SK-N-SH treated with all-trans-retinoic acid at 6 μM for 48 hours (cell line): ENCODE measurements at regions not wholly inside any gene's neighbourhood (a gene's known extent, or its start where the extent isn't known, plus 50 kb on each side); places are given as distances from the start of the nearest gene placed in this dataset.

Experiments used
- ATAC-seq: fragments of 200-7000 bp; cut with Tn5 transposase; 3 replicates; pipeline ENCODE4 v1.9.1; 2020; ENCODE audit warnings: mild to moderate bottlenecking, moderate library complexity
- CSDC2 ChIP-seq: fragments of 250-450 bp; sonication (Bioruptor Pico); IDR thresholded peaks from 2 replicates; pipeline ENCODE4 v1.5.0; 2020; ENCODE audit warnings: mild to moderate bottlenecking, moderate library complexity
- ESRRG ChIP-seq: fragments of 250-450 bp; sonication (Bioruptor Pico); IDR thresholded peaks from 2 replicates; pipeline ENCODE4 v1.6.1; 2021; ENCODE audit warnings: mild to moderate bottlenecking
- GLIS3 ChIP-seq: fragments of 250-450 bp; sonication (Bioruptor Pico); IDR thresholded peaks from 2 replicates; pipeline ENCODE4 v1.5.0; 2020; ENCODE audit warnings: mild to moderate bottlenecking, moderate library complexity
- ISL1 ChIP-seq: fragments of 250-450 bp; sonication (Bioruptor Pico); IDR thresholded peaks from 2 replicates; pipeline ENCODE4 v2.1.2; 2022; ENCODE audit warnings: mild to moderate bottlenecking, moderate library complexity
- OSR1 ChIP-seq: fragments of 250-450 bp; sonication (Bioruptor Pico); IDR thresholded peaks from 2 replicates; pipeline ENCODE4 v1.8.0; 2022; ENCODE audit warnings: moderate library complexity, mild to moderate bottlenecking, inconsistent platforms
- PPARA ChIP-seq: fragments of 250-450 bp; sonication (Bioruptor Pico); IDR thresholded peaks from 2 replicates; pipeline ENCODE4 v1.5.0; 2020; ENCODE audit warnings: mild to moderate bottlenecking, borderline replicate concordance
- RARB ChIP-seq: fragments of 250-450 bp; sonication (Bioruptor Pico); IDR thresholded peaks from 2 replicates; pipeline ENCODE4 v1.8.0; 2021; ENCODE audit warnings: mild to moderate bottlenecking, moderate library complexity
- TOX ChIP-seq: fragments of 250-450 bp; sonication (Bioruptor Pico); IDR thresholded peaks from 2 replicates; pipeline ENCODE4 v1.8.0; 2021; ENCODE audit warnings: mild to moderate bottlenecking, moderate library complexity, borderline replicate concordance
- ZC3H10 ChIP-seq: fragments of 250-450 bp; sonication (Bioruptor Pico); IDR thresholded peaks from 2 replicates; pipeline ENCODE4 v1.5.1; 2021; ENCODE audit warnings: mild to moderate bottlenecking, moderate library complexity
- ZNF565 ChIP-seq: fragments of 450-650 bp; formaldehyde crosslinking; conservative IDR thresholded peaks from 2 replicates; pipeline ENCODE4 v1.5.0; 2020; ENCODE audit warnings: low read depth, mild to moderate bottlenecking, moderate library complexity
- ZNF70 ChIP-seq: fragments of 450-650 bp; formaldehyde crosslinking; IDR thresholded peaks from 2 replicates; pipeline ENCODE4 v1.5.0; 2020; ENCODE audit warnings: mild to moderate bottlenecking, moderate library complexity
- ZNF8 ChIP-seq: fragments of 450-650 bp; formaldehyde crosslinking; IDR thresholded peaks from 2 replicates; pipeline ENCODE4 v1.5.0; 2020; ENCODE audit warnings: mild to moderate bottlenecking, moderate library complexity
- TF ChIP-seq, protein P1 (sequence below): fragments of 250-450 bp; sonication (Bioruptor Pico); IDR thresholded peaks from 2 replicates; pipeline ENCODE4 v1.5.0; 2020; ENCODE audit warnings: mild to moderate bottlenecking, moderate library complexity
- TF ChIP-seq, protein P2 (sequence below): fragments of 250-450 bp; sonication (Bioruptor Pico); IDR thresholded peaks from 2 replicates; pipeline ENCODE4 v1.8.0; 2020; ENCODE audit warnings: mild to moderate bottlenecking, moderate library complexity, borderline replicate concordance
- TF ChIP-seq, protein P3 (sequence below): fragments of 250-450 bp; sonication (Bioruptor Pico); IDR thresholded peaks from 2 replicates; pipeline ENCODE4 v1.8.0; 2021; ENCODE audit warnings: low read depth, mild to moderate bottlenecking, moderate library complexity, borderline replicate concordance
- TF ChIP-seq, protein P4 (sequence below): fragments of 250-450 bp; sonication (Bioruptor Pico); IDR thresholded peaks from 2 replicates; pipeline ENCODE4 v1.5.1; 2021; ENCODE audit warnings: mild to moderate bottlenecking, moderate library complexity
- TF ChIP-seq, protein P5 (sequence below): fragments of 250-450 bp; sonication (Bioruptor Pico); IDR thresholded peaks from 2 replicates; pipeline ENCODE4 v1.5.1; 2020; ENCODE audit warnings: low read depth, mild to moderate bottlenecking, moderate library complexity

DNA sequence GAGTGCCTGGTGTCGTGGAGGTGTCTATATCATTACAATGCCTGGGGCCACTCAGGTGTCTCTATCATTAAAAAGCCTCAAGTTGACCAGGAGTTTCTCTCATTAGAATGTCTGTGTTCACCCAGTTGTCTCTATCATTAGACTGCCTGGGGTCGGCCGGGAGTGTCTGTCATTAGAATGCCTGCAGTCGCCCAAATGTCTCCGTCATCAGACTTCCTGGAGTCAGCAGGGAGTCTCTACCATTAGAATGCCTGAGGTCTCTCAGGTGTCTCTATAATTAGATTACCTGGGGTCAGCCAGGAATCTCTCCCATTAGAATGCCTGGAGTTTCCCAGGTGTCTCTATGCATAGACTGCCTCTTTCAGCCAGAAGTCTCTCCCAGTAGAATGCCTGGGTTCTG, 1477.6 kb downstream of the UQCRFS1 start:
- ATAC-seq: no peak
- TF ChIP-seq ESRRG (CRISPR knock-in tag) (no peak), CSDC2 (CRISPR knock-in tag) (no peak), ZNF565 (CRISPR knock-in tag) (no peak), ZC3H10 (CRISPR knock-in tag) (no peak), GLIS3 (no peak), OSR1 (CRISPR knock-in tag) (no peak), ZNF70 (no peak), TOX (CRISPR knock-in tag) (no peak), ISL1 (CRISPR knock-in tag) (no peak)
- TF ChIP-seq, protein P1, sequence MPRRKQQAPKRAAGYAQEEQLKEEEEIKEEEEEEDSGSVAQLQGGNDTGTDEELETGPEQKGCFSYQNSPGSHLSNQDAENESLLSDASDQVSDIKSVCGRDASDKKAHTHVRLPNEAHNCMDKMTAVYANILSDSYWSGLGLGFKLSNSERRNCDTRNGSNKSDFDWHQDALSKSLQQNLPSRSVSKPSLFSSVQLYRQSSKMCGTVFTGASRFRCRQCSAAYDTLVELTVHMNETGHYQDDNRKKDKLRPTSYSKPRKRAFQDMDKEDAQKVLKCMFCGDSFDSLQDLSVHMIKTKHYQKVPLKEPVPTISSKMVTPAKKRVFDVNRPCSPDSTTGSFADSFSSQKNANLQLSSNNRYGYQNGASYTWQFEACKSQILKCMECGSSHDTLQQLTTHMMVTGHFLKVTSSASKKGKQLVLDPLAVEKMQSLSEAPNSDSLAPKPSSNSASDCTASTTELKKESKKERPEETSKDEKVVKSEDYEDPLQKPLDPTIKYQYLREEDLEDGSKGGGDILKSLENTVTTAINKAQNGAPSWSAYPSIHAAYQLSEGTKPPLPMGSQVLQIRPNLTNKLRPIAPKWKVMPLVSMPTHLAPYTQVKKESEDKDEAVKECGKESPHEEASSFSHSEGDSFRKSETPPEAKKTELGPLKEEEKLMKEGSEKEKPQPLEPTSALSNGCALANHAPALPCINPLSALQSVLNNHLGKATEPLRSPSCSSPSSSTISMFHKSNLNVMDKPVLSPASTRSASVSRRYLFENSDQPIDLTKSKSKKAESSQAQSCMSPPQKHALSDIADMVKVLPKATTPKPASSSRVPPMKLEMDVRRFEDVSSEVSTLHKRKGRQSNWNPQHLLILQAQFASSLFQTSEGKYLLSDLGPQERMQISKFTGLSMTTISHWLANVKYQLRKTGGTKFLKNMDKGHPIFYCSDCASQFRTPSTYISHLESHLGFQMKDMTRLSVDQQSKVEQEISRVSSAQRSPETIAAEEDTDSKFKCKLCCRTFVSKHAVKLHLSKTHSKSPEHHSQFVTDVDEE (CRISPR knock-in tag): no peak
- TF ChIP-seq, protein P2, sequence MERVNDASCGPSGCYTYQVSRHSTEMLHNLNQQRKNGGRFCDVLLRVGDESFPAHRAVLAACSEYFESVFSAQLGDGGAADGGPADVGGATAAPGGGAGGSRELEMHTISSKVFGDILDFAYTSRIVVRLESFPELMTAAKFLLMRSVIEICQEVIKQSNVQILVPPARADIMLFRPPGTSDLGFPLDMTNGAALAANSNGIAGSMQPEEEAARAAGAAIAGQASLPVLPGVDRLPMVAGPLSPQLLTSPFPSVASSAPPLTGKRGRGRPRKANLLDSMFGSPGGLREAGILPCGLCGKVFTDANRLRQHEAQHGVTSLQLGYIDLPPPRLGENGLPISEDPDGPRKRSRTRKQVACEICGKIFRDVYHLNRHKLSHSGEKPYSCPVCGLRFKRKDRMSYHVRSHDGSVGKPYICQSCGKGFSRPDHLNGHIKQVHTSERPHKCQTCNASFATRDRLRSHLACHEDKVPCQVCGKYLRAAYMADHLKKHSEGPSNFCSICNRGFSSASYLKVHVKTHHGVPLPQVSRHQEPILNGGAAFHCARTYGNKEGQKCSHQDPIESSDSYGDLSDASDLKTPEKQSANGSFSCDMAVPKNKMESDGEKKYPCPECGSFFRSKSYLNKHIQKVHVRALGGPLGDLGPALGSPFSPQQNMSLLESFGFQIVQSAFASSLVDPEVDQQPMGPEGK: no peak
- TF ChIP-seq, protein P3, sequence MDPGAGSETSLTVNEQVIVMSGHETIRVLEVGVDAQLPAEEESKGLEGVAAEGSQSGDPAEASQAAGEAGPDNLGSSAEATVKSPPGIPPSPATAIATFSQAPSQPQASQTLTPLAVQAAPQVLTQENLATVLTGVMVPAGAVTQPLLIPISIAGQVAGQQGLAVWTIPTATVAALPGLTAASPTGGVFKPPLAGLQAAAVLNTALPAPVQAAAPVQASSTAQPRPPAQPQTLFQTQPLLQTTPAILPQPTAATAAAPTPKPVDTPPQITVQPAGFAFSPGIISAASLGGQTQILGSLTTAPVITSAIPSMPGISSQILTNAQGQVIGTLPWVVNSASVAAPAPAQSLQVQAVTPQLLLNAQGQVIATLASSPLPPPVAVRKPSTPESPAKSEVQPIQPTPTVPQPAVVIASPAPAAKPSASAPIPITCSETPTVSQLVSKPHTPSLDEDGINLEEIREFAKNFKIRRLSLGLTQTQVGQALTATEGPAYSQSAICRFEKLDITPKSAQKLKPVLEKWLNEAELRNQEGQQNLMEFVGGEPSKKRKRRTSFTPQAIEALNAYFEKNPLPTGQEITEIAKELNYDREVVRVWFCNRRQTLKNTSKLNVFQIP: no peak
- TF ChIP-seq, protein P4, sequence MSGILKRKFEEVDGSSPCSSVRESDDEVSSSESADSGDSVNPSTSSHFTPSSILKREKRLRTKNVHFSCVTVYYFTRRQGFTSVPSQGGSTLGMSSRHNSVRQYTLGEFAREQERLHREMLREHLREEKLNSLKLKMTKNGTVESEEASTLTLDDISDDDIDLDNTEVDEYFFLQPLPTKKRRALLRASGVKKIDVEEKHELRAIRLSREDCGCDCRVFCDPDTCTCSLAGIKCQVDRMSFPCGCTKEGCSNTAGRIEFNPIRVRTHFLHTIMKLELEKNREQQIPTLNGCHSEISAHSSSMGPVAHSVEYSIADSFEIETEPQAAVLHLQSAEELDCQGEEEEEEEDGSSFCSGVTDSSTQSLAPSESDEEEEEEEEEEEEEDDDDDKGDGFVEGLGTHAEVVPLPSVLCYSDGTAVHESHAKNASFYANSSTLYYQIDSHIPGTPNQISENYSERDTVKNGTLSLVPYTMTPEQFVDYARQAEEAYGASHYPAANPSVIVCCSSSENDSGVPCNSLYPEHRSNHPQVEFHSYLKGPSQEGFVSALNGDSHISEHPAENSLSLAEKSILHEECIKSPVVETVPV: no peak

DNA sequence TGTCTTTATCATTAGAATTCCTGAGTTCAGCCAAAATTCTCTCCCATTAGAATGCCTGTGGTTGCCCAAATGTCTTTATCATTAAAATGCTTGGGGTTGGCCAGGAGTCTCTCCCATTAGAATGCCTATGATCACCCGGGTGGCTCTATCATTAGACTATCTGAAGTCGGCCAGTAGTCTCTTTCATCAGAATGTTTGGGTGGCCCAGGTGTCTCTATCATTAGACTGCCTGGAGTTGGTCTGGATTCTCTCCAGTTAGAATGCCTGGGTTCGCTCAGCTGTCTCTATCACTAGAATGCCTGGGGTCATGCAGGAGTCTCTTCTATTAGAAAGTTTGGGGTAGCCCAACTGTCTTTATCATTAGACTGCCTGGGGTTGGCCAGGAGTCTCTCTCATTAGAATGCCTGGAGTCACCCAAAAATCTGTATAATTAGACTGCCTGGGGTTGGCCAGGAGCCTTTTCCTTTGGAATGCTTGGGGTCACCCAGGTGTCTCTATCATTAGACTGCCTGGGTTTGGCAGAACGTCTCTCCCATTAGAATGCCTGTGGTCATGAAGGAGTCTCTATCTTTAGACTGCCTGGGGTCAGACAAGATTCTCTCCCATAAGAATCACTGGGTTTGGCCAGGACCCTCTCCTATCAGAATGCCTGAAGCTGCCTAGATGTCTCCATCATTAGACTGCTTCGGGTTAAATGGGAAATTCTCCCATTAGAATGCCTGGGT, 1478.3 kb downstream of the UQCRFS1 start:
- no peak for TF ChIP-seq CSDC2 (CRISPR knock-in tag)
- TF ChIP-seq, protein P4: no peak
- no peak for TF ChIP-seq ISL1 (CRISPR knock-in tag)
- TF ChIP-seq GLIS3: no peak
- no peak for TF ChIP-seq ZNF565 (CRISPR knock-in tag)
- no peak for TF ChIP-seq ZC3H10 (CRISPR knock-in tag)
- no peak for TF ChIP-seq TOX (CRISPR knock-in tag)
- TF ChIP-seq, protein P1 (CRISPR knock-in tag): no peak
- no peak for TF ChIP-seq PPARA (CRISPR knock-in tag)
- no peak for ATAC-seq

DNA sequence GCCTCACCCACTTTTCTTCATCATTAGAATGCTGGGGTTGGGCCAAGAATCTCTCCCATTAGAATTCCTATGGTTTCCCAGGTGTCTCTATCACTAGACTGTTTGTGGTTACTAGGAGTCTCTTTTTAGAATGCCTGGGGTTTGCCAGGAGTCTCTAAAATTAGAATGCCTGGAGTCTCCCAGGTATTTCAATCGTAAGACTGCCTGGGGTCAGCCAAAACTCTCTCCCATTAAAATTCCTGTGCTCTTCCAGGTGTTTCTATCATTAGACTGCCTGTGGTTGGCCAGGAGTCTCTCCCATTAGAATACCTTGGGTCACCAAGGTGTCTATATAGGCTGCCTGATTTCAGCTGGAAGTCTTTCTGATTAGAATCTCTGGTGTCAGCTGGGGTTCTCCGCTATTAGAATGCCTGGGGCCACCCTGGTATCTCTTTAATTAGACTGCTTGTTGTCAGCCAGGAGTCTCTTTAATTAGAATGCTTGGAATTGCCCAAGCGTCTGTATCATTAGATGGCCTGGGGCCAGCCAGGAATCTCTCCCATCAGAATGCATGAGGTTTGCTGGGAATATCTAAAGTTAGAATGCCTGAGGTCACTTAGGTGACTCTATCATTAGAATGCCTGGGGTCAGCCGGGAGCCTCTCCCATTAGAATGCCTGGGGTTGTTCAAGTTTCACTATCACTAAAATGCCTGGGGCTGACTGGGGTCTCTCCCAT, 1479.2 kb downstream of the UQCRFS1 start:
- ATAC-seq: no peak
- TF ChIP-seq ZNF70 (no peak), ZNF8 (CRISPR knock-in tag) (no peak), OSR1 (CRISPR knock-in tag) (no peak), RARB (CRISPR knock-in tag) (no peak)
- TF ChIP-seq, protein P2: no peak
- TF ChIP-seq, protein P5, sequence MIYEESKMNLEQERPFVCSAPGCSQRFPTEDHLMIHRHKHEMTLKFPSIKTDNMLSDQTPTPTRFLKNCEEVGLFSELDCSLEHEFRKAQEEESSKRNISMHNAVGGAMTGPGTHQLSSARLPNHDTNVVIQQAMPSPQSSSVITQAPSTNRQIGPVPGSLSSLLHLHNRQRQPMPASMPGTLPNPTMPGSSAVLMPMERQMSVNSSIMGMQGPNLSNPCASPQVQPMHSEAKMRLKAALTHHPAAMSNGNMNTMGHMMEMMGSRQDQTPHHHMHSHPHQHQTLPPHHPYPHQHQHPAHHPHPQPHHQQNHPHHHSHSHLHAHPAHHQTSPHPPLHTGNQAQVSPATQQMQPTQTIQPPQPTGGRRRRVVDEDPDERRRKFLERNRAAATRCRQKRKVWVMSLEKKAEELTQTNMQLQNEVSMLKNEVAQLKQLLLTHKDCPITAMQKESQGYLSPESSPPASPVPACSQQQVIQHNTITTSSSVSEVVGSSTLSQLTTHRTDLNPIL: no peak
